OCI-LY1 (cell line): ENCODE measurements at regions not wholly inside any gene's neighbourhood (a gene's known extent, or its start where the extent isn't known, plus 50 kb on each side); places are given as distances from the start of the nearest gene placed in this dataset.
A peak's percentile ranks its signal among the peaks of the same experiment; 100 is the strongest.

ENCODE experiments used
- H2AFZ ChIP-seq: fragments of 200-600 bp; sonication (generic), shearing (Covaris generic); 2 replicates; pipeline ENCODE4 v1.6.0; 2014; ENCODE audit warnings: antibody characterized with exemption, mild to moderate bottlenecking, low read length
- H3F3A ChIP-seq: fragments of 200-600 bp; sonication (generic), shearing (Covaris generic); 2 replicates; pipeline ENCODE4 v1.6.0; 2014; ENCODE audit warnings: mild to moderate bottlenecking, antibody characterized with exemption, low read length, moderate library complexity; ENCODE audit not compliant: insufficient read depth
- H3K27ac ChIP-seq: fragments of 200-600 bp; sonication (generic); 2 replicates; pipeline ENCODE4 v1.5.1; 2014; ENCODE audit warnings: low read length, mixed run types, mild to moderate bottlenecking, low read depth; ENCODE audit not compliant: poor library complexity, severe bottlenecking
- H3K27me3 ChIP-seq: fragments of 200-600 bp; sonication (generic); 2 replicates; pipeline ENCODE4 v1.6.0; 2014; ENCODE audit warnings: antibody characterized with exemption, mild to moderate bottlenecking, low read length, moderate library complexity; ENCODE audit not compliant: insufficient read depth
- H3K36me3 ChIP-seq: fragments of 200-600 bp; sonication (generic); 2 replicates; pipeline ENCODE4 v1.6.1; 2014; ENCODE audit warnings: mild to moderate bottlenecking, antibody characterized with exemption, low read length, moderate library complexity, mixed read lengths; ENCODE audit not compliant: insufficient read depth
- H3K4me1 ChIP-seq: fragments of 200-600 bp; sonication (generic); 2 replicates; pipeline ENCODE4 v1.5.1; 2014; ENCODE audit warnings: mild to moderate bottlenecking, low read length, moderate library complexity; ENCODE audit not compliant: insufficient read depth, severe bottlenecking
- H3K4me2 ChIP-seq: fragments of 200-600 bp; sonication (generic), shearing (Covaris generic); 2 replicates; pipeline ENCODE4 v1.6.1; 2014; ENCODE audit warnings: low read length
- H3K4me3 ChIP-seq: fragments of 200-600 bp; sonication (generic); 2 replicates; pipeline ENCODE4 v1.5.1; 2014; ENCODE audit warnings: low read length, low read depth, mild to moderate bottlenecking, mixed read lengths; ENCODE audit not compliant: poor library complexity, severe bottlenecking
- H3K79me2 ChIP-seq: fragments of 200-600 bp; shearing (Covaris generic); 2 replicates; pipeline ENCODE4 v1.6.1; 2016; ENCODE audit warnings: mixed run types, low read length, mixed read lengths; ENCODE audit not compliant: insufficient read depth
- H3K9ac ChIP-seq: fragments of 200-600 bp; sonication (generic), shearing (Covaris generic); 2 replicates; pipeline ENCODE4 v1.6.1; 2014; ENCODE audit warnings: mild to moderate bottlenecking, low read length, mixed read lengths
- H3K9me2 ChIP-seq: fragments of 200-600 bp; sonication (generic), shearing (Covaris generic); 2 replicates; pipeline ENCODE4 v1.6.1; 2014; ENCODE audit warnings: low read depth, mild to moderate bottlenecking, low read length, mixed read lengths
- H3K9me3 ChIP-seq: fragments of 200-600 bp; shearing (Covaris generic); 2 replicates; pipeline ENCODE4 v1.6.1; 2014; ENCODE audit warnings: low read length, mixed read lengths
- H4K20me1 ChIP-seq: fragments of 200-600 bp; sonication (generic), shearing (Covaris generic); 2 replicates; pipeline ENCODE4 v1.6.0; 2016; ENCODE audit warnings: mild to moderate bottlenecking, low read length; ENCODE audit not compliant: insufficient read depth
- EZH2 ChIP-seq: fragments of 200-600 bp; sonication (generic), shearing (Covaris generic); IDR thresholded peaks from 2 replicates; pipeline ENCODE4 v1.8.0; 2017; ENCODE audit warnings: borderline replicate concordance, mixed run types, mild to moderate bottlenecking, antibody characterized with exemption, low read length, moderate library complexity, mixed read lengths
- TF ChIP-seq, protein P1 (sequence below): fragments of 200-600 bp; sonication (generic), shearing (Covaris generic); IDR thresholded peaks from 2 replicates; pipeline ENCODE4 v1.5.1; 2017; ENCODE audit warnings: mild to moderate bottlenecking, antibody characterized with exemption, low read length, moderate library complexity, mixed read lengths

DNA sequence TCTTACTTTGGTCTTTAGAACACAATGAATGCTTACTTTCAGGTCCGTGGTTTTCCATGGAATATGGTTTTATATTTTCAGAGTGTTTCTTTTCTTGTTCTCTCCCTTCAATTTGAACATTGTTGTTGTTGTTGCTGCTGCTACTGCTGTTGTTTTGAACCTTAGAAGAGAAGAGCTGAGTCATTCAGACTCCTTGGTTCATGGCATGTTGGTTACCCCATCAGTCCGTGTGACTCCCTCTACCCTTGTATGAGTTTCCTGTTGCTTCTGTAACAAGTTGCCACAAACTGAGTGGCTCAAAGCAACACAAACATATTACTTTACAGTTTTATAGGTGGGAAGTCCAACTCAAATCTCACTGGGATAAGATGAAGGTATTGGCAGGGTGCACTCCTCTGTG is 511.0 kb downstream of the INSC start:
- no peak overlapping the region for H2AFZ ChIP-seq
- H3K4me1 ChIP-seq: no peaks in the 10 kb centered on the region
- no peaks in the 10 kb centered on the region for H3K9me3 ChIP-seq
- H3F3A ChIP-seq: no peaks in the 10 kb centered on the region
- no peak for TF ChIP-seq EZH2
- TF ChIP-seq, protein P1, sequence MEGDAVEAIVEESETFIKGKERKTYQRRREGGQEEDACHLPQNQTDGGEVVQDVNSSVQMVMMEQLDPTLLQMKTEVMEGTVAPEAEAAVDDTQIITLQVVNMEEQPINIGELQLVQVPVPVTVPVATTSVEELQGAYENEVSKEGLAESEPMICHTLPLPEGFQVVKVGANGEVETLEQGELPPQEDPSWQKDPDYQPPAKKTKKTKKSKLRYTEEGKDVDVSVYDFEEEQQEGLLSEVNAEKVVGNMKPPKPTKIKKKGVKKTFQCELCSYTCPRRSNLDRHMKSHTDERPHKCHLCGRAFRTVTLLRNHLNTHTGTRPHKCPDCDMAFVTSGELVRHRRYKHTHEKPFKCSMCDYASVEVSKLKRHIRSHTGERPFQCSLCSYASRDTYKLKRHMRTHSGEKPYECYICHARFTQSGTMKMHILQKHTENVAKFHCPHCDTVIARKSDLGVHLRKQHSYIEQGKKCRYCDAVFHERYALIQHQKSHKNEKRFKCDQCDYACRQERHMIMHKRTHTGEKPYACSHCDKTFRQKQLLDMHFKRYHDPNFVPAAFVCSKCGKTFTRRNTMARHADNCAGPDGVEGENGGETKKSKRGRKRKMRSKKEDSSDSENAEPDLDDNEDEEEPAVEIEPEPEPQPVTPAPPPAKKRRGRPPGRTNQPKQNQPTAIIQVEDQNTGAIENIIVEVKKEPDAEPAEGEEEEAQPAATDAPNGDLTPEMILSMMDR: no peak
- no peak overlapping the region for H3K4me3 ChIP-seq
- no peaks in the 10 kb centered on the region for H3K27me3 ChIP-seq
- H3K79me2 ChIP-seq: no peaks in the 10 kb centered on the region
- H4K20me1 ChIP-seq: no peaks in the 10 kb centered on the region
- H3K9ac ChIP-seq: no peak overlapping the region
- H3K36me3 ChIP-seq: no peaks in the 10 kb centered on the region
- H3K9me2 ChIP-seq: no peaks in the 10 kb centered on the region
- no peak overlapping the region for H3K4me2 ChIP-seq
- H3K27ac ChIP-seq: no peak overlapping the region

- H3K4me2 ChIP-seq: no peak overlapping the region
- TF ChIP-seq EZH2: no peak
- TF ChIP-seq, protein P1: no peak
Observed at GRCh38 chr11:15627560-15627959, 512.8 kb downstream of the INSC start.

DNA sequence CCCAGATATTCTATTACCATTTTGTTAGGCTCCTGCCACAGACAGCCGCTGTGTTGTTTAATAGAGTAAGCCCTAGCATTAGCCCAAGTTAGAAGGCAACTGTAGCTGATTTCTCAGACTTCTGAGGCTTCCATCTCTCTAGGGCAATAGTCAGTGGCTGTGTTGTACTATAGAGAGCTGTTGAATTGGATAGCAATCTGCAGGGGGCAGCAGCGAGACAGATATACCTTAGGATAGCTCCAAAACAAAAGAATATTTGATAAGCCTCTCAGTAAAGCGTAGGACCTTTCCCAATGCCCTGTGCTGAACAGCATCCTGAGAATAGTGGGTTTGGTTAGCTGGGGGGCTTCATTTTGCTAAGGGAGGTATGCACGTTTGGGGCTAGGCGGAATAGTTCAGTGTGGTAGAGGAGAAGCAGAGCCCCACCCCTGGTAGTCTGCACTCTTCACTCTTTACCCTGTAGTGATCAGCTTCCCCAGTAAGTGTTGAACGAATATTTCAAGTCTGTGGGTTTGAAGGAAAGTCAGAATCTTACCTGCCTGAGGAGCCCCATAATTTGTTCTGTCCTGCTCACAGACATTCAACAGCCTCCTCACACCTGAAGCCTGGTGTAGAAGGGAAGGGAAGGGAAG is 515.1 kb downstream of the INSC start:
- no peak overlapping the region for H2AFZ ChIP-seq

More at GRCh38 chr11:15627560-15627959, 512.8 kb downstream of the INSC start:
- Histone ChIP-seq H3K9me2 (no peaks in the 10 kb centered on the region), H3K4me1 (no peaks in the 10 kb centered on the region), H3K27ac (no peak overlapping the region), H4K20me1 (no peaks in the 10 kb centered on the region), H3K36me3 (no peaks in the 10 kb centered on the region), H3K9me3 (no peaks in the 10 kb centered on the region), H2AFZ (no peak overlapping the region), H3K4me3 (no peak overlapping the region), H3K9ac (no peak overlapping the region), H3K27me3 (no peaks in the 10 kb centered on the region), H3K79me2 (no peaks in the 10 kb centered on the region), H3F3A (no peaks in the 10 kb centered on the region)

More for the DNA sequence above, 515.1 kb downstream of the INSC start:
- Histone ChIP-seq H3K36me3 (no peaks in the 10 kb centered on the region), H3K27me3 (no peaks in the 10 kb centered on the region), H3K9me2 (no peaks in the 10 kb centered on the region), H4K20me1 (no peaks in the 10 kb centered on the region), H3F3A (no peaks in the 10 kb centered on the region), H3K4me1 (no peaks in the 10 kb centered on the region), H3K79me2 (no peaks in the 10 kb centered on the region), H3K4me3 (no peak overlapping the region), H3K9ac (no peak overlapping the region), H3K9me3 (no peaks in the 10 kb centered on the region), H3K27ac (no peak overlapping the region), H3K4me2 (no peak overlapping the region)
- TF ChIP-seq EZH2: no peak
- TF ChIP-seq, protein P1: peak; percentile 38; the same call in 1 of the 2 replicates
